Right atrium auricular region (tissue), 2 donors: ENCODE measurements at regions not wholly inside any gene's neighbourhood (a gene's known extent, or its start where the extent isn't known, plus 50 kb on each side); places are given as distances from the start of the nearest gene placed in this dataset.

Experiments used
- DNase-seq: peaks from one replicate; pipeline ENCODE4 v3.0.0-alpha.2; 2019; ENCODE audit warnings: low spot score
- H3K27ac ChIP-seq, 2 donors: fragments of 200-600 bp; sonication (generic); 1 replicate in 1 of 2; 2 replicates in 1 of 2; pipeline ENCODE4 v1.5.1; 2016 to 2019
- H3K27me3 ChIP-seq, 2 donors: fragments of 200-600 bp; sonication (generic); one replicate each; pipeline versions ENCODE4 v1.5.1 to v1.6.0; 2017 to 2019
- H3K36me3 ChIP-seq: fragments of 200-600 bp; sonication (generic); one replicate; pipeline ENCODE4 v1.5.1; 2016
- H3K4me1 ChIP-seq, 2 donors: fragments of 200-600 bp; sonication (generic); one replicate each; pipeline versions ENCODE4 v1.5.1 to v1.6.0; 2017 to 2019
- H3K4me3 ChIP-seq, 2 donors: fragments of 200-600 bp; sonication (generic); 1 replicate in 1 of 2; 2 replicates in 1 of 2; pipeline ENCODE4 v1.5.1; 2017 to 2019; ENCODE audit warnings: mild to moderate bottlenecking in 1 of 2, moderate library complexity in 1 of 2
- H3K9me3 ChIP-seq, 2 donors: fragments of 200-600 bp; sonication (generic); one replicate each; pipeline ENCODE4 v1.5.1; 2019
- TF ChIP-seq, protein P1 (sequence below), 2 donors: fragments of 200-600 bp; sonication (generic); IDR thresholded peaks; one replicate each; pipeline ENCODE4 v1.5.1; 2019; ENCODE audit warnings: antibody characterized with exemption in 2 of 2

DNA sequence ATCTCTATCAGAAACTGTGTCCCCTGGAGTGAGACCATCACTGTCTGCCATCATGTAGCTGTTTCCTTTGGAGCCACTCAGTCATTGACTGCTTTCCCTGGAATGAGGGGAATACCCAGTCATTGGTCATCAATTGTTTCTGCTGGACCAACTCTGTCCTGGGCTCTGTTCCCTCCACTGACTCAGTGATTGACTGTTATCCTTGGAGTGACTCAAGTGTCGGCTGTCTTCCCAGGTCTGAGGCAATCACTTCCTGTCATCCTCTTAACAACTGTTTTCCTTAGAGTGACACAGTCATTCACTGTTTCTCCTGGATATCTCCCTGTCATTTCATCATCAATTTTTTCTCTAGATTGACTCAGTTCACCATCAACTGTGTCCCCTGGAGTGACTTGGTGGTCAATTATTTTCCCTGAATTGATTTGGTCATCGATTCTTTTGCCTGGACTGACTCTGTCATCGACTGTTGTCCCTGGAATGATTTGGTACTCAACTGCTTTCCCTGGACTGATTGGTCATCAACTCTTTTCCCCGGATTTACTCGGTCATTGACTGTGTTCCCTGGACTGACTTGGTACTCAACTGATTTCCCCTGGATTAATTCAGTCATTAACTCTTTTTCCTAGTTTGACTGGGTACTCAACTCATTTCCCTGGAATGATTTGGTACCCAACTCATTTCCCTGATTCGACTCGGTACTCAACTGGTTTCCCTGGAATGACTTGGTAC, 327.9 kb upstream of the VCX start:
- Histone ChIP-seq H3K4me1 (no peaks in the 10 kb centered on the region), H3K27ac (no peak overlapping the region), H3K36me3 (no peaks in the 10 kb centered on the region), H3K4me3 (no peak overlapping the region), H3K27me3 (no peaks in the 10 kb centered on the region), H3K9me3 (peaks cover 0 to 5% of the 10 kb centered on the region in 2 donors)
- DNase-seq = no peak
- TF ChIP-seq, protein P1, sequence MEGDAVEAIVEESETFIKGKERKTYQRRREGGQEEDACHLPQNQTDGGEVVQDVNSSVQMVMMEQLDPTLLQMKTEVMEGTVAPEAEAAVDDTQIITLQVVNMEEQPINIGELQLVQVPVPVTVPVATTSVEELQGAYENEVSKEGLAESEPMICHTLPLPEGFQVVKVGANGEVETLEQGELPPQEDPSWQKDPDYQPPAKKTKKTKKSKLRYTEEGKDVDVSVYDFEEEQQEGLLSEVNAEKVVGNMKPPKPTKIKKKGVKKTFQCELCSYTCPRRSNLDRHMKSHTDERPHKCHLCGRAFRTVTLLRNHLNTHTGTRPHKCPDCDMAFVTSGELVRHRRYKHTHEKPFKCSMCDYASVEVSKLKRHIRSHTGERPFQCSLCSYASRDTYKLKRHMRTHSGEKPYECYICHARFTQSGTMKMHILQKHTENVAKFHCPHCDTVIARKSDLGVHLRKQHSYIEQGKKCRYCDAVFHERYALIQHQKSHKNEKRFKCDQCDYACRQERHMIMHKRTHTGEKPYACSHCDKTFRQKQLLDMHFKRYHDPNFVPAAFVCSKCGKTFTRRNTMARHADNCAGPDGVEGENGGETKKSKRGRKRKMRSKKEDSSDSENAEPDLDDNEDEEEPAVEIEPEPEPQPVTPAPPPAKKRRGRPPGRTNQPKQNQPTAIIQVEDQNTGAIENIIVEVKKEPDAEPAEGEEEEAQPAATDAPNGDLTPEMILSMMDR (IDR thresholded peaks at IDR 0.05) = no peak

DNA sequence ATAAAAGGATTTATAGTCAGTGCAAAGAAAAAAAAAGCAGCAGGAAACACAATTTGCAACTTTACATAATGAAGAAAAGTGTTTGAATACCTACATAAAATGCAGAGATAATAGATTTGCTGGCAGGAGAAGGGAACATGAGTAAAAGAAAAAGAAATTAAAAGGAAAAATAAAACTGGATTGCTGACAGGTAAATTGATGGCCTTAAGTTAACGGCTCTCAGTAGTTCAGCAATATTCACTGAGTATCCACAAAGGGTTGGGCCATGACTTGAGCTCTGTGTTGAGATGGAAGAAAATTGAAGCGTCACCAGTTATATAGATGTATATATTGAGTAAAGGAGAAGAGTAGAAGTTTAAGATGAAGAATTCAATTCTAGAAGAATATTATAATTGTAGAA, 330.1 kb upstream of the VCX start:
- TF ChIP-seq, protein P1 (IDR thresholded peaks at IDR 0.05) = no peak
- H3K27me3 ChIP-seq = no peaks in the 10 kb centered on the region
- no peak for DNase-seq
- H3K27ac ChIP-seq = no peak overlapping the region
- no peak overlapping the region for H3K4me3 ChIP-seq
- H3K4me1 ChIP-seq = no peaks in the 10 kb centered on the region
- H3K36me3 ChIP-seq = no peaks in the 10 kb centered on the region
- peaks cover 0 to 5% of the 10 kb centered on the region in 2 donors for H3K9me3 ChIP-seq

DNA sequence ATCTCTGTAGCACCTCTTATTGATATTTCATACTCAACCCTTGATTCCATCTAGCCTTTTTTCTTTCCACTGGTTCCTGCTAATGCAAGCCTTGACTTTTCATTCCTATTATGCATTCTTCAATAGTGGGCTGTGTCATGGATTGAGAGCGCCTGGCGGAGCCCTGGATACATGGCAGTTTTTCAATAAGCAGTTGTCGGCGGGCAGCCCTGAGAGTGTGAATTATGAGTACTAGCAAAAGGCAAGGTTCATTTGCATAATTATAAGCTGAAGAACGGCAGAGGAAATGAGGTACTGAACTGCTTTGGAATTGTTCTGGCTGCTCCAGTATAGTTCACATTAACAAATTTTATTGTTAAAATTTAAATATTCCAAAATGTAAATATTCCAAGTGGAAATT, 339.7 kb upstream of the VCX start:
- Histone ChIP-seq H3K36me3 (no peaks in the 10 kb centered on the region), H3K27ac (no peak overlapping the region), H3K4me3 (no peak overlapping the region), H3K4me1 (no peaks in the 10 kb centered on the region), H3K9me3 (no peaks in the 10 kb centered on the region), H3K27me3 (no peaks in the 10 kb centered on the region)
- no peak for DNase-seq
- TF ChIP-seq, protein P1 (IDR thresholded peaks at IDR 0.05) = no peak

DNA sequence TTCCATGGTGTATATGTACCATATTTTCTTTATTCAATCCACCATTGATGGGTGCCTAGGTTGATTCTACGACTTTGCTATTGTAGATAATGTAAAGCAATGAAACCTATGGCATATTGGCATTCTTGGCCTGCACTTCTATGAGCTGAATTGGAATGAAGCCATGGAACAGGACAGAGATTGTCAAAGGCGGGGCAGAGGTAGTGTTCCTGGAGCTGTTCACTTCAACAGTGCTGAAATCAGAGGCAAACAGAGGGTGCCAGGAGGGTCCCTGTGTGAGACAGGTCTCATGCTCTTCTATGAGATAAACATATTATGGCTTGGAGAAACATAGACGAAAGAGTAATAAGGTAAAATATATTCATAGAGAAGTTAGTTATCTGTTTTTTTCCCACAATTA, 342.6 kb upstream of the VCX start:
- DNase-seq = no peak
- H3K36me3 ChIP-seq = no peaks in the 10 kb centered on the region
- no peaks in the 10 kb centered on the region for H3K9me3 ChIP-seq
- TF ChIP-seq, protein P1 (IDR thresholded peaks at IDR 0.05) = no peak
- H3K4me1 ChIP-seq = no peaks in the 10 kb centered on the region
- H3K27ac ChIP-seq = no peak overlapping the region
- H3K27me3 ChIP-seq = no peaks in the 10 kb centered on the region
- no peak overlapping the region for H3K4me3 ChIP-seq

DNA sequence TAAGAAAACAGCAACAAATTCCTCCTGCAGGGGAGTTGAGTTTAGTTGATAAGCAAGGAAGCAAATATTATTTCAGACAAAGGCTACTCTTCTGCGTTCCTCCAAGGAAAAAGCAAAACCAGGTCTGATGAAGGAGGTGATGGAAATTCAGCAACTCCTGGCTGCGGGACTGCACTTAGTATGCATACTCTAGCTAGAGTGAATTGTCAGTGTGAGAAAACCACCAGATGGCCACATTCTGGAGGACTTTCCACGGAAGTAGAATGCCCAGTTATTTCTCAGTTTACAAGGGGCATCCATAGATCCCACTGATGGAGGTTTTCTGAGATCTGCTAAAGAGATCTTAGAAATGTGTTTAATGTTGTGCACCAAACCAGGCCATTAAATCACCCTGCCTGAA, 338.6 kb upstream of the PUDP start:
- DNase-seq = no peak
- Histone ChIP-seq H3K4me1 (no peaks in the 10 kb centered on the region), H3K9me3 (no peaks in the 10 kb centered on the region), H3K27ac (no peak overlapping the region), H3K4me3 (no peak overlapping the region), H3K36me3 (no peaks in the 10 kb centered on the region), H3K27me3 (no peaks in the 10 kb centered on the region)
- TF ChIP-seq, protein P1 (IDR thresholded peaks at IDR 0.05) = no peak

DNA sequence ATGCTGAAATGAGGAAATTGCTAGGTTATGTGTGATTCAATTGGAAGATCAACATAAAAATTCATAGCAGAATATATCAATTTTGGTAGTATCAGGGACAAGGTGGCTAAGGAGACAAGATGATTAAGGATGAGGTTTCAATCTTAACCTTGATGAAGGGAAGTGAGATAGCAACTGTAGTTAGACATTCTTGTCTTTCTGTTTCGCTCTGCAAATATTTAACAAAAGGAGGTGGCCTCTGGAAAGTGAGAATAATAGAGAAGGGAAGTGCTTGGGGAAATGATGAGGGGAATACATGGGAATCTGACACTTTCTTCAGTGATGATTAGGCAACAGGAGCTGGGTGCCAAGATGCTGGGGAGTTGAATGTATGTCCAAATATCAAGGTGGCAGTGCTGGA, 337.1 kb upstream of the PUDP start:
- H3K27ac ChIP-seq = no peak overlapping the region
- no peaks in the 10 kb centered on the region for H3K36me3 ChIP-seq
- DNase-seq = no peak
- H3K4me3 ChIP-seq = no peak overlapping the region
- H3K27me3 ChIP-seq = no peaks in the 10 kb centered on the region
- no peaks in the 10 kb centered on the region for H3K9me3 ChIP-seq
- H3K4me1 ChIP-seq = no peaks in the 10 kb centered on the region
- TF ChIP-seq, protein P1 (IDR thresholded peaks at IDR 0.05) = no peak
